Loucy (cell line): ENCODE measurements at regions not wholly inside any gene's neighbourhood (a gene's known extent, or its start where the extent isn't known, plus 50 kb on each side); places are given as distances from the start of the nearest gene placed in this dataset.

ENCODE experiments used
- H2AFZ ChIP-seq: fragments of 200-600 bp; sonication (generic); 2 replicates; pipeline ENCODE4 v1.6.0; 2016; ENCODE audit warnings: antibody characterized with exemption, mild to moderate bottlenecking, low read length, moderate library complexity
- H3F3A ChIP-seq: fragments of 200-600 bp; 2 replicates; pipeline ENCODE4 v1.6.0; 2016; ENCODE audit warnings: antibody characterized with exemption, low read depth, mild to moderate bottlenecking
- H3K27me3 ChIP-seq: fragments of 200-600 bp; sonication (generic); 2 replicates; pipeline ENCODE4 v1.6.1; 2014; ENCODE audit warnings: low read length, mild to moderate bottlenecking; ENCODE audit not compliant: insufficient read depth, poor library complexity, severe bottlenecking
- H3K36me3 ChIP-seq: fragments of 200-600 bp; sonication (generic); 2 replicates; pipeline ENCODE4 v1.6.1; 2016; ENCODE audit warnings: low read length; ENCODE audit not compliant: insufficient read depth
- H3K4me1 ChIP-seq: fragments of 200-600 bp; sonication (generic); 2 replicates; pipeline ENCODE4 v1.5.1; 2014; ENCODE audit warnings: low read length, mild to moderate bottlenecking; ENCODE audit not compliant: insufficient read depth, poor library complexity, severe bottlenecking
- H3K4me2 ChIP-seq: fragments of 200-600 bp; sonication (generic); 2 replicates; pipeline ENCODE4 v1.6.0; 2014; ENCODE audit warnings: antibody characterized with exemption, low read length, low read depth, mild to moderate bottlenecking; ENCODE audit not compliant: poor library complexity, severe bottlenecking
- H3K4me3 ChIP-seq: fragments of 200-600 bp; sonication (generic); 2 replicates; pipeline ENCODE4 v1.5.1; 2014; ENCODE audit warnings: low read length, mild to moderate bottlenecking, mixed read lengths; ENCODE audit not compliant: poor library complexity, severe bottlenecking
- H3K79me2 ChIP-seq: fragments of 200-600 bp; sonication (generic); 2 replicates; pipeline ENCODE4 v1.6.1; 2014; ENCODE audit warnings: low read length; ENCODE audit not compliant: insufficient read depth
- H3K9ac ChIP-seq: fragments of 200-600 bp; sonication (generic); 2 replicates; pipeline ENCODE4 v1.6.0; 2014; ENCODE audit warnings: mild to moderate bottlenecking, low read depth, low read length, moderate library complexity; ENCODE audit not compliant: poor library complexity, severe bottlenecking
- H3K9me2 ChIP-seq: fragments of 200-600 bp; sonication (generic); replicated peaks from 2 replicates; pipeline ENCODE4 v1.6.1; 2016; ENCODE audit warnings: low read depth, low read length, mixed read lengths
- H3K9me3 ChIP-seq: fragments of 200-600 bp; sonication (generic); 2 replicates; pipeline ENCODE4 v1.6.1; 2014; ENCODE audit warnings: mild to moderate bottlenecking, antibody characterized with exemption, low read length, low read depth; ENCODE audit not compliant: insufficient read depth
- H4K20me1 ChIP-seq: fragments of 200-600 bp; sonication (generic); 2 replicates; pipeline ENCODE4 v1.6.0; 2014; ENCODE audit warnings: antibody characterized with exemption, low read length, mild to moderate bottlenecking; ENCODE audit not compliant: insufficient read depth, poor library complexity, severe bottlenecking
- CTCF ChIP-seq: fragments of 200-600 bp; sonication (generic); conservative IDR thresholded peaks from 2 replicates; pipeline ENCODE4 v1.5.1; 2014; ENCODE audit warnings: mild to moderate bottlenecking, antibody characterized with exemption, low read length
- EZH2phosphoT487 ChIP-seq: fragments of 200-600 bp; IDR thresholded peaks from 2 replicates; pipeline ENCODE4 v1.6.1; 2018; ENCODE audit warnings: antibody characterized with exemption, mild to moderate bottlenecking, moderate library complexity, borderline replicate concordance

GRCh38 chr20:4342609-4343008, 93.5 kb upstream of the ADRA1D start:
- H3K4me1 ChIP-seq, result no peaks in the 10 kb centered on the region
- no peaks in the 10 kb centered on the region for H3K9me2 ChIP-seq
- H3K9ac ChIP-seq, result no peak overlapping the region
- no peaks in the 10 kb centered on the region for H3K9me3 ChIP-seq
- H2AFZ ChIP-seq, result no peak overlapping the region
- H3F3A ChIP-seq, result no peaks in the 10 kb centered on the region
- TF ChIP-seq CTCF (no peak), EZH2phosphoT487 (no peak)
- no peaks in the 10 kb centered on the region for H3K36me3 ChIP-seq
- H4K20me1 ChIP-seq, result no peaks in the 10 kb centered on the region
- no peaks in the 10 kb centered on the region for H3K79me2 ChIP-seq
- H3K27me3 ChIP-seq, result no peaks in the 10 kb centered on the region
- no peak overlapping the region for H3K4me3 ChIP-seq
- no peak overlapping the region for H3K4me2 ChIP-seq

DNA sequence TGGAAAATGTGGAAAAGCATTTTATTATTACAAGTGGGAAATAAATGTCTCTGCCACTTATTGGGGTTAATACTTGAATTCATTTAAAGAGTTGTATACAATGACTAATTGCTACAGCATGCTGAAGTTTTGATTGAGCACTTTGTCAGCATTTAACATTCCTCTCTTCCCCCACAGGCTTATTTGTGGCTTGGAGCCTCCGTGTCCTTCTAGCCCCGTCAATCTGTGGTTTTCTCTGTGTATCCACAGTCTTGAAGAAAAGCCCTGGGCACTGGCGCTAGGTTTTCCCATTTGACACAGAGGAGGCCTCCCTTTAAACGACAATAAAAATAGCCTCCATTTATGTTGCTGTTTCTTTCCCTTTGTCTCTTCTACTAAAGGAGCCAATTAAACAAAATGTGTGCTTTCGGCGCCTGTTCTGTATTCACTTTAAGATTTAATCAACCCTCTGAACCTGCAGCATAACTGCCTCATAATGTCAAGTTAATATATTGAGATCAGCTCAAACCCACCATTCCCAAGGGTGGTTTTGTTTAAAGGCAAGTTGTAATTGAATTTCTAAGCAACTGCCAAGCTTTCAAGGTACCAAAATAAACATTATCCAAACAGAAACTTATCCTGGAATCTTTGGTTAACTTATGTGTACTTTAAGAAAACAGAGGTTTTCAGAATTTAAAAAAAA, 92.9 kb upstream of the ADRA1D start:
- Histone ChIP-seq H3K36me3 (no peaks in the 10 kb centered on the region), H3K79me2 (no peaks in the 10 kb centered on the region), H2AFZ (no peak overlapping the region), H3K9me3 (no peaks in the 10 kb centered on the region), H4K20me1 (no peaks in the 10 kb centered on the region), H3K9me2 (no peaks in the 10 kb centered on the region), H3K4me3 (no peak overlapping the region), H3K27me3 (no peaks in the 10 kb centered on the region), H3K9ac (no peak overlapping the region), H3K4me2 (no peak overlapping the region), H3K4me1 (no peaks in the 10 kb centered on the region), H3F3A (no peaks in the 10 kb centered on the region)
- TF ChIP-seq CTCF, result no peak
- no peak for TF ChIP-seq EZH2phosphoT487

GRCh38 chr20:4335722-4336121, 86.6 kb upstream of the ADRA1D start:
- no peak overlapping the region for H3K4me2 ChIP-seq
- H3K36me3 ChIP-seq, result no peaks in the 10 kb centered on the region
- H3K79me2 ChIP-seq, result no peaks in the 10 kb centered on the region
- no peak overlapping the region for H3K4me3 ChIP-seq
- no peaks in the 10 kb centered on the region for H3K9me3 ChIP-seq
- H3F3A ChIP-seq, result no peaks in the 10 kb centered on the region
- H2AFZ ChIP-seq, result no peak overlapping the region
- no peaks in the 10 kb centered on the region for H4K20me1 ChIP-seq
- H3K27me3 ChIP-seq, result no peaks in the 10 kb centered on the region
- TF ChIP-seq EZH2phosphoT487 (no peak), CTCF (no peak)
- no peak overlapping the region for H3K9ac ChIP-seq
- H3K9me2 ChIP-seq, result no peaks in the 10 kb centered on the region
- H3K4me1 ChIP-seq, result no peaks in the 10 kb centered on the region
